M059J (cell line): ENCODE measurements at regions not wholly inside any gene's neighbourhood (a gene's known extent, or its start where the extent isn't known, plus 50 kb on each side); places are given as distances from the start of the nearest gene placed in this dataset.
"Not testable (repeated sequence)": the region's sequence is repeated elsewhere in the genome, so short reads cannot be mapped to it uniquely, and the experiment has no call there.

Experiments
- DNase-seq: peaks from one replicate; pipeline ENCODE4 v3.0.0-alpha.2; 2012; ENCODE audit warnings: low read depth

- DNase-seq = no peak
These were observed 221.8 kb upstream of the IGFBP7 start for GRCh38 chr4:57331959-57332358.

- no peak for DNase-seq
These were observed 219.1 kb upstream of the IGFBP7 start for GRCh38 chr4:57329279-57329678.

GRCh38 chr4:57324673-57325307 lies 214.6 kb upstream of the IGFBP7 start:
- DNase-seq = no peak

GRCh38 chr4:57320849-57321248 lies 210.7 kb upstream of the IGFBP7 start:
- DNase-seq = no peak

- DNase-seq = no peak
These were observed 210.0 kb upstream of the IGFBP7 start for GRCh38 chr4:57320217-57320616.

GRCh38 chr4:57318703-57319102 lies 208.5 kb upstream of the IGFBP7 start:
- no peak for DNase-seq

GRCh38 chr4:57314636-57315035 lies 204.5 kb upstream of the IGFBP7 start:
- no peak for DNase-seq

- no peak for DNase-seq
These were observed 202.1 kb upstream of the IGFBP7 start for GRCh38 chr4:57312296-57312695.

GRCh38 chr4:57309658-57310057 lies 199.5 kb upstream of the IGFBP7 start:
- no peak for DNase-seq

GRCh38 chr4:57308301-57308700 lies 198.1 kb upstream of the IGFBP7 start:
- no peak for DNase-seq

GRCh38 chr4:57305836-57306235 lies 195.7 kb upstream of the IGFBP7 start:
- DNase-seq = no peak

- DNase-seq = peak; percentile 19
These were observed 193.0 kb upstream of the IGFBP7 start for GRCh38 chr4:57303012-57303751.

- DNase-seq = not testable (repeated sequence)
These were observed 190.1 kb upstream of the IGFBP7 start for GRCh38 chr4:57300300-57300699.

GRCh38 chr4:57291911-57292310 lies 181.7 kb upstream of the IGFBP7 start:
- peak; percentile 18 for DNase-seq

- DNase-seq = no peak
These were observed 177.8 kb upstream of the IGFBP7 start for GRCh38 chr4:57287687-57288604.

GRCh38 chr4:57282933-57283310 lies 172.7 kb upstream of the IGFBP7 start:
- DNase-seq = no peak

- DNase-seq = no peak
These were observed 170.3 kb upstream of the IGFBP7 start for GRCh38 chr4:57280481-57280880.

- DNase-seq = no peak
These were observed 168.6 kb upstream of the IGFBP7 start for GRCh38 chr4:57278780-57279179.

- no peak for DNase-seq
These were observed 163.9 kb upstream of the IGFBP7 start for GRCh38 chr4:57274082-57274481.

- DNase-seq = no peak
These were observed 160.2 kb upstream of the IGFBP7 start for GRCh38 chr4:57270346-57270745.

- no peak for DNase-seq
These were observed 155.8 kb upstream of the IGFBP7 start for GRCh38 chr4:57265831-57266582.

GRCh38 chr4:57254754-57255153 lies 144.6 kb upstream of the IGFBP7 start:
- no peak for DNase-seq
